GM12864 (cell line): ENCODE measurements at regions not wholly inside any gene's neighbourhood (a gene's known extent, or its start where the extent isn't known, plus 50 kb on each side); places are given as distances from the start of the nearest gene placed in this dataset.
"Not testable (repeated sequence)": the region's sequence is repeated elsewhere in the genome, so short reads cannot be mapped to it uniquely, and the experiment has no call there.

Experiments used
- DNase-seq: peaks from one replicate; pipeline ENCODE4 v3.0.0-alpha.2; 2011; ENCODE audit warnings: low read depth
- H3K4me3 ChIP-seq: 2 replicates; pipeline ENCODE4 v1.5.1; 2011; ENCODE audit warnings: mild to moderate bottlenecking, low read depth, low read length, control low read depth
- TF ChIP-seq, protein P1 (sequence below): IDR thresholded peaks from 2 replicates; pipeline ENCODE4 v1.5.1; 2011; ENCODE audit warnings: low read depth, mild to moderate bottlenecking, moderate library complexity, low read length, control low read depth, inconsistent platforms; ENCODE audit errors: missing control alignments

DNA sequence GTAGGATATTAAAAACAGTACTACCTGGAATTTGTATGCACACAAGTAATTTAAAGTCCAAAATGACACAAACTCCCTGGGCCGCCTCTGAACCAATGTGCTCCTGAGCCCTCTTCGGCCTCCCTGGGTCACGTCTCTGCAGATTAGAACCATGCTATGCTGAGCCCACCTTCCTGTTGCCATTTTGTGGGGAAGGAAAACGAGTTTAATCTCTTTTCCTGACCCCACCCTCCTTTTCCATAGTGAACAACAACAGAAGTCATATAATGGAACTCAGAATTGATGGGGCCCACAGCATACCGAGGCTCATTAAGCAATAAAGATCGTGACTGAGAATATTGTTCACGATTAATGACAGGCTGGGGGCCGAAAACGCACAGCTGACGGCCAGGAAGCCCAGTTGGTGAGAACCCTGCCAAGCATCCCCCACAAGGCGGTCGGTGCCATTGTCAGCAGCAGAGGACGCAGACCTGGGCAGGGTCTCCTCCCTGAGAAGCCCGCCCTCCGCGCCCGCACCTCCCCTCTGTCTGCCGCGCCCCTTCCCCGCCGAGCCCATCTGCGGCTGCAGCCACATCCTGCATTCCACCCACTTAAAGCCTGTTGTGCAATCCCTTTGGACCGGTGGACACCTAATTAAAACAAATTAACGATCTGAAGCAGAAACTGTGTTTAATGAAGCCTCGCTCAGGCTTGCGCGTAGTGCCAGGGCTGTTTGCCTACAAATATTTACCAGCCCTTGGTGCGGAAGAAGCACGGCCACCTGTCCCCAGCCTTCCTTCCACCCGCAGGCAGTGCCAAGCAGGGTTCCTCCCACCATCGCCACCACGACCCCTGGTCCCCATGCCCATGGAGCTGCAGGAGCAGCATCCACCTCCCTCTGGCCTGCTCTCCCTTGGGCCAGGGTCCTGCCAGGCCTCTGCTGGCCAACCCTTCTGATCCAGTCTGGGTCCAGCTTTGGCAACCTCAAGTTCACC is 68.1 kb downstream of the DLL1 start:
- H3K4me3 ChIP-seq: no peak overlapping the region
- DNase-seq: no peak
- TF ChIP-seq, protein P1, sequence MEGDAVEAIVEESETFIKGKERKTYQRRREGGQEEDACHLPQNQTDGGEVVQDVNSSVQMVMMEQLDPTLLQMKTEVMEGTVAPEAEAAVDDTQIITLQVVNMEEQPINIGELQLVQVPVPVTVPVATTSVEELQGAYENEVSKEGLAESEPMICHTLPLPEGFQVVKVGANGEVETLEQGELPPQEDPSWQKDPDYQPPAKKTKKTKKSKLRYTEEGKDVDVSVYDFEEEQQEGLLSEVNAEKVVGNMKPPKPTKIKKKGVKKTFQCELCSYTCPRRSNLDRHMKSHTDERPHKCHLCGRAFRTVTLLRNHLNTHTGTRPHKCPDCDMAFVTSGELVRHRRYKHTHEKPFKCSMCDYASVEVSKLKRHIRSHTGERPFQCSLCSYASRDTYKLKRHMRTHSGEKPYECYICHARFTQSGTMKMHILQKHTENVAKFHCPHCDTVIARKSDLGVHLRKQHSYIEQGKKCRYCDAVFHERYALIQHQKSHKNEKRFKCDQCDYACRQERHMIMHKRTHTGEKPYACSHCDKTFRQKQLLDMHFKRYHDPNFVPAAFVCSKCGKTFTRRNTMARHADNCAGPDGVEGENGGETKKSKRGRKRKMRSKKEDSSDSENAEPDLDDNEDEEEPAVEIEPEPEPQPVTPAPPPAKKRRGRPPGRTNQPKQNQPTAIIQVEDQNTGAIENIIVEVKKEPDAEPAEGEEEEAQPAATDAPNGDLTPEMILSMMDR: no peak

DNA sequence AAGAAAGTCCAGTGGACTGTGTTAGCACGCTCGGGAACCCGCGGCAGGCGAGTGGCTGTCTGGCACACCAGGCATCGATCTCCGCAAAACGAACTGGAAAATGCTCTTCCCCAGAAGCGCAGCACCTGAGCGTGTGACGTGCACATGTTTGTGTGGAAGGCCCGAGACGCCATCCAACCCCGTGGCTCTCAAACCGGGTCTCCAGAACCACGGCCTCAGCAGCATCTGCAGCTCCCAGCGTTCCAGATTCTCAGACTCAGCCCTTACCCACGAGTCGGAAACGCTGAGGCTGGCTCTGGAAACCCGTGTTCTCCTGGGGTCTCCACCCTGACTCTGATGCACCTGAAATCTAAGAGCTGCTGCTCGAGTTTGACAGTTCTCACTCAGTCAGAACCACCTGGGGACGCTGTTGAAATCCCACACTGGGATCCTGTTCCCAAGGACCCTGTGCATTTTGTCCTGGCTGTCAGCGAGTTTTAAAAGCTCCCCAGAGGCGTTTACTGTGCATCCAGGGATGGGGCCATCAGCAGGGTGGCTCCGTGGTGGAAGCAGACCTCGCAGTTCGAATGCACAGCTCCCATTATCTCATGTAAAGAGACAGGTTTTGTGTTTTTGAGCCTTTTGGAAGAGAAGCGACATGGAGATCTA is 69.0 kb downstream of the DLL1 start:
- no peak for DNase-seq
- TF ChIP-seq, protein P1: no peak
- H3K4me3 ChIP-seq: no peak overlapping the region

- TF ChIP-seq, protein P1: no peak
- H3K4me3 ChIP-seq: no peak overlapping the region
- DNase-seq: no peak
Measured at GRCh38 chr6:170221052-170221752, 69.7 kb downstream of the DLL1 start.

DNA sequence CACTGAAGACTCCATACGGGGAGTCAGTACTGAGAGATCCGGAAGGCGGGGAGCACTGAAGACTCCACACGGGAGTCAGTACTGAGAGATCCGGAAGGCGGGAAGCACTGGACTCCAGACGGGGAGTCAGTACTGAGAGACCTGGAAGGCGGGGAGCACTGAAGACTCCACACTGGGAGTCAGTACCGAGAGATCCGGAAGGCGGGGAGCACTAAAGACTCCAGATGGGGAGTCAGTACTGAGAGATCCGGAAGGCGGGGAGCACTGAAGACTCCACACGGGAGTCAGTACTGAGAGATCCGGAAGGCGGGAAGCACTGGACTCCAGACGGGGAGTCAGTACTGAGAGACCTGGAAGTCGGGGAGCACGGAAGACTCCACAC is 77.2 kb downstream of the DLL1 start:
- H3K4me3 ChIP-seq, DNase-seq: not testable (repeated sequence)

DNA sequence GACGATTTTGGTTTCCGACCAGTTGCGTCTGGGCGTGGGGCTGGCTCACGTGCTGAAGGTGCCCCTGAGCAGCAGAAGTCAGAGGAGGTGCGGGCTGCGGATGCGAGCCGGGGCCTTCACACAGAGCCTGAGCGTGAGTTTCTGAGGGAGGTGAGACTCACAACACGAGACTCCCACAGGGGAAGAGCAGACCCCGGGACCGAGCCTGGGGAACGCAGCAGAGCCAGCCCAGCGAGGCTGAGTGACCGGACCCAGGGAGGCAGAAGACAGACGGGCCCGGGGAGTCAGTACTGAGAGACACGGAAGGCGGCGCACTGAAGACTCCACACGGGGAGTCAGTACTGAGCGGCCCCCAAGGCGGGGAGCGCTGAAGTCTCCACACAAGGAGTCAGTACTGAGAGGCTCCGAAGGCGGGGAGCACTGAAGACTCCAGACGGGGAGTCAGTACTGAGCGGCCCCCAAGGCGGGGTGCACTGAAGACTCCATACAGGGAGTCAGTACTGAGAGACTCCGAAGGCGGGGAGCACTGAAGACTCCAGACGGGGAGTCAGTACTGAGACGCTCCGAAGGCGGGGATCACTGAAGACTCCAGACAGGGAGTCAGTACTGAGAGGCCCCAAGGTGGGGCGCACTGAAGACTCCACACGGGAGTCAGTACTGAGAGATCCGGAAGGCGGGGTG is 77.8 kb downstream of the DLL1 start:
- no peak for DNase-seq
- TF ChIP-seq, protein P1: no peak
- no peak overlapping the region for H3K4me3 ChIP-seq

DNA sequence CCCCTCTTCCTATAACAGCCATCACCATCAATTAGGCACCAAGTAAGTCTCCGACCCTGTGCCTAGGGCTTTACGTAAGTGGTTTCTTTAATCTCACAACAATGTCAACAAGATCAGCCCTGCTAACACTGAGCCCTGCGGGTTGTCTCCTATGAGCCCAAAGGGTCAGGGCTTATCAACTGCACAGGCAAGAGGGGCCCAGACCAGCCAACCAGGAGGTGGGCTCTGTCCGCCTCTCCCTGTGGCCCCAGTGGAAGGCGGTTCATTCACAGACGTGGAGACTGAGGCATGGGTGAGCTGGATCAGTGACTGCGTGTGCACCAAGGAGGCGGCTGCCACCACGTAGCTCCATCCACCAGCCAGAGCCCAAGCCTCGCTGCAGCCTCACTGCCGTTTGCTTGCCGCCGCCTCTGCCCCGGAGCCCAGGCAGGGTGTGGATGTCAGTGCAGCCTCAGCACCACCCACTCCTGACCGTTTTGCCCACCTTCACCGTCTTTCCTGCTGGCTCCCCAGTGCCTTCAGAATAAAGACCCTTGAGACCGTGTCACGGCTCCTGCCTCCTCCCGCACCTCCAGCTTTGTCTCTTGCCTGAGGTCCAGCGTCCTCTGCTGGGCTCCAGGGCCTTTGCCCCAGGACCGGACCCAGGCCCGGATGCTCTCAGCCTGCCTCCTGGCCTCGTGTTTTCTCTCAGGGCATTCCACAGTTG is 78.7 kb downstream of the DLL1 start:
- TF ChIP-seq, protein P1: no peak
- no peak overlapping the region for H3K4me3 ChIP-seq
- DNase-seq: no peak
